Choroid plexus epithelial cell (primary cell): ENCODE measurements at regions not wholly inside any gene's neighbourhood (a gene's known extent, or its start where the extent isn't known, plus 50 kb on each side); places are given as distances from the start of the nearest gene placed in this dataset.
"Not testable (repeated sequence)": the region's sequence is repeated elsewhere in the genome, so short reads cannot be mapped to it uniquely, and the experiment has no call there.

ENCODE experiments used
- DNase-seq: peaks from one replicate; pipeline ENCODE4 v3.0.0-alpha.2; 2010; ENCODE audit warnings: low read depth
- H3K4me3 ChIP-seq: 2 replicates; pipeline ENCODE4 v1.5.1; 2011; ENCODE audit warnings: low read depth, mild to moderate bottlenecking, control low read depth, low read length, moderate library complexity
- TF ChIP-seq, protein P1 (sequence below): conservative IDR thresholded peaks from 2 replicates; pipeline ENCODE4 v1.5.1; 2011; ENCODE audit warnings: low read depth, mild to moderate bottlenecking, control low read depth, inconsistent platforms, low read length, moderate library complexity

DNA sequence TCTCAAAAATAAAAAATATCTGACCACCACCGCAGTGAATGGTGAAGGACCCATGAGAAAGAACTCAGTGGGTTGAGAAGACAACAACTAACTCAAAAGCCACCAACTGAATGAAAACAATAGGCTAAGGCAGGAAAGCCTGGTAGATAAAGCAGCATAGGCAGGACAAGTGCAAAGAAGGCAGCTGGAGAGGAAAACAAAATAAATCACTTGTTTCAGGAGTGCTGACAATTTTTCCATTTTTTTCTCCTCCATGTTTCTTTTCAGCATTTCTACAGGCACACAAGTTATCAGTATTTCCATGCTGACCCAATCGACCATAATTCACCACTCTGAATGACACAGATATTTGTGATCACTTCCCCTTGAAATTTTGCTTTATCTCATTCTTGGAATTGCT, 597.8 kb downstream of the LIG4 start:
- TF ChIP-seq, protein P1, sequence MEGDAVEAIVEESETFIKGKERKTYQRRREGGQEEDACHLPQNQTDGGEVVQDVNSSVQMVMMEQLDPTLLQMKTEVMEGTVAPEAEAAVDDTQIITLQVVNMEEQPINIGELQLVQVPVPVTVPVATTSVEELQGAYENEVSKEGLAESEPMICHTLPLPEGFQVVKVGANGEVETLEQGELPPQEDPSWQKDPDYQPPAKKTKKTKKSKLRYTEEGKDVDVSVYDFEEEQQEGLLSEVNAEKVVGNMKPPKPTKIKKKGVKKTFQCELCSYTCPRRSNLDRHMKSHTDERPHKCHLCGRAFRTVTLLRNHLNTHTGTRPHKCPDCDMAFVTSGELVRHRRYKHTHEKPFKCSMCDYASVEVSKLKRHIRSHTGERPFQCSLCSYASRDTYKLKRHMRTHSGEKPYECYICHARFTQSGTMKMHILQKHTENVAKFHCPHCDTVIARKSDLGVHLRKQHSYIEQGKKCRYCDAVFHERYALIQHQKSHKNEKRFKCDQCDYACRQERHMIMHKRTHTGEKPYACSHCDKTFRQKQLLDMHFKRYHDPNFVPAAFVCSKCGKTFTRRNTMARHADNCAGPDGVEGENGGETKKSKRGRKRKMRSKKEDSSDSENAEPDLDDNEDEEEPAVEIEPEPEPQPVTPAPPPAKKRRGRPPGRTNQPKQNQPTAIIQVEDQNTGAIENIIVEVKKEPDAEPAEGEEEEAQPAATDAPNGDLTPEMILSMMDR: no peak
- no peak overlapping the region for H3K4me3 ChIP-seq
- DNase-seq: no peak

DNA sequence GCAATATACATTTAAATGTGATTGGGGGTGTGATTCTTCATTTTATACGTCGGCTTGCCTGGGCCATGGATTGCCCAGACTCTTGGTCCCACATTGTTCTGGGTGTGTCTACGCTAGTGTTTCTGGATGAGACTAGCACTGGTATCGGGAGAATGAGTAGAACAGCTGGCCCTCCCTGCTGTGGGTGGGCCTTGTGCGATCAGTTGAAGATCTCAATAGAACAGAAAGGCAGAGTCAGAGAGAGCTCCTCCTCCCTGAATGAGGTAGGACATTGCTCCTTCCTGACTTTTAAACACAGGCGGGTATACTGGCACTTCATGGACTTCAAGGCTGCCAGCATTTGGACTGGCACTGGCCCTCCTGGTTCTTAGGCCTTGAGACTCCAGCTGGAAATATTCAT, 603.0 kb downstream of the LIG4 start:
- no peak overlapping the region for H3K4me3 ChIP-seq
- no peak for DNase-seq
- TF ChIP-seq, protein P1: no peak

DNA sequence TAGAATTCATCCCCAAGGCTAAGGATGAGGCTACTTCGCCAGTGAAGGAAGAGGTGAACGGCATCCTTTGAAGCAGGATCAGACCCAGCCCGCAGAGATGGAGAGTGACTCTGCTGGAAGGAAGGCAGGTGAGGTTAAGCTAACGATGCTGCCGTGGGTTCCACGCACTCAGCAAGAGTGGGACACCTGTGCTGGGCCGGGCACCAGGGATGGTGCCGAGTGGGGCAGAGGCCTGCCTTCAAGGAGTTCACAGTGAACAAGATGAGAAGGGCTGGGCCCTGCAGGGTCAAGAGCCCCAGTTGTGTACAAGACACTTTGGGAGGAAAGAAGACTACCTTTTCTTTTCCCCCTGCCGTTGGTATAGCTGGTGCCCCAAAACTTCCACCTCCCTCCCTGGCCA, 606.6 kb downstream of the LIG4 start:
- H3K4me3 ChIP-seq: no peak overlapping the region
- no peak for DNase-seq
- TF ChIP-seq, protein P1: no peak

DNA sequence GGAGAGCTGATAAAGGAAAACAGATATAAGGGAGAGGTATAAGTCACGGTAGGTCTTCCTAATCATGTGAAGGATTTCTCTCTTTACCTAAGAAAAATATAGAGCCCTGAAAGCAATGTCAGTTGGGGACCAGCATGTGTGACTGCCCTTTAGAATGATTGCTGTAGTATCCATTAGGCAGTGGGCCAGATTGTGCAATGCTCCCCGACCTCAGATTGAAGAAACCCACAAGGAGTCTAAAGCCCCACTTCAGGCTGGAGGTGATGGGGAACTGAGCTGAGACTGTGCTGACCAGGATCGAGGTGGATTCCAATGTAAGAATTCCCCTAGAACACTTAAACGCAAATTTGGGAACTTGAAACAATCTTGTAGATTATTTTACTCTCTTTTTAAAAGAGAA, 614.4 kb downstream of the LIG4 start:
- DNase-seq: peak; percentile 7
- TF ChIP-seq, protein P1: no peak
- no peak overlapping the region for H3K4me3 ChIP-seq

DNA sequence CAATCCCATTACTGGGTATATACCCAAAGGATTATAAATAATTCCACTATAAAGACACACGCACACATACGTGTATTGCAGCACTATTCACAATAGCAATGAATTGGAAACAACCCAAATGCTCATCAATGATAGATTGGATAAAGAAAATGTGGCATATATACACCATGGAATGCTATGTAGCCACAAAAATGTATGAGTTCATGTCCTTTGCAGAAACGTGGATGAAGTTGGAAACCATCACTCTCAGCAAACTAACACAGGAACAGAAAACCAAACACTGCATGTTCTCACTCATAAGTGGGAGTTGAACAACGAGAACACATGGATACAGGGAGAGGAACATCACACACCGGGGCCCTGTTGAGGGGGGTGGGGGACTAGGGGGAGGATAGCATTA, 619.0 kb downstream of the LIG4 start:
- peak; percentile 53 for DNase-seq

DNA sequence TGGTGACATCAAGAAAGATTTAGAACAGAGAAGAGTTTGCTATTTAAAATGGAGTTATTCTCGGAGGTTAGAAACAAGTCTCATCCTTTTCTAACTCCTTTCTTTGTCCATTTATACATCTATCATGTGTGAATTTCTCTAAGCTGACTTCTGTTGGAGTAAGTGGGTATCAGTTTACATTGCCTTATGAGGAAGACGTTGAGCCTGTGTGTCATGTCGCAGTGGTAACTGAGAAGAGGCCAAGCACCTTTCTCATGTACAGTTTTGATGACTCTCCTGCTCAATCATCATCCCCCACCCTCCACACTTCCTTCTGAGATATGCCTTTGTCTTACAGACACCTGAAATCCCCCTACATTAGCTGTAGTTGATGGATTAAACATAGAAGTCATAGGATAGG, 624.8 kb downstream of the LIG4 start:
- peak; percentile 41 for DNase-seq
- TF ChIP-seq, protein P1: no peak
- H3K4me3 ChIP-seq: no peak overlapping the region

More for the DNA sequence above, 619.0 kb downstream of the LIG4 start:
- not testable (repeated sequence) for H3K4me3 ChIP-seq

DNA sequence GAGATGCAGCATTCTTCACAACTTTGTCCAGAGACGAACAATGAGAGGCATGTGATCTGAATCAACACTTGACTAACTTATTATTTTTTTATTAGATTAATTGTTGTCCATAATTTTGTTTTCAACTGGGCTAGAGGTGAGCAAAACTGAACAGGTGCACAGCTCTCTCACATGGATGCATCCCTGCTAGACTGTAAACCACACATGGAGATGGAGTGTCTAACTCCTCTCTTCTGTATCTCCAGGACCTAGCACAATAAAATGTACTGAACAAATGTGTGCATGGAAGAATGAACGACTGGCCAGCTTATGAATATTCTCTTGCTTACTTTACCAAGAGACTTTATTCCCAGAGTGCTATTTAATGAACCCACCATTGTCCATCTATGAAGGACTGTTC, 627.7 kb downstream of the LIG4 start:
- TF ChIP-seq, protein P1: no peak
- DNase-seq: no peak
- H3K4me3 ChIP-seq: no peak overlapping the region

DNA sequence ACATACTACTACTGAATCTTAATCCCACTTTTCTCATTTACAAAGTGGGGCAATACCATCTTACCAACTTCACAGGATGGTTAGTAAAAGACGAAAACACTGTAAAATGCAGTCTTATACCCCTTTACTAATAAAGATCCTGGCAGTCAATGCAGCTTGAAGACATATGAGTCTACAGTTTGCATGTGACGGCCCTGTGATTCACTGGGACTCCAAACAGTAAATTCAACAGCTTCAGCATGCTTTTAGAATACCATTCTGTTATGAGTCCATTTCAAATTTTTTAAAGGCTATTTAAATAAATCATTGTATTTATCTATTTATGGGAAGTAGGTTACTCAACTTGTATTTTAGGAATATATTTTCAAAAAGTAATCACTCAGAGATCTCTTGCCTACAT, 629.1 kb downstream of the LIG4 start:
- DNase-seq: peak; percentile 33
- H3K4me3 ChIP-seq: no peak overlapping the region
- TF ChIP-seq, protein P1: no peak
